Endothelial cell of umbilical vein (primary cell): ENCODE measurements at regions not wholly inside any gene's neighbourhood (a gene's known extent, or its start where the extent isn't known, plus 50 kb on each side); places are given as distances from the start of the nearest gene placed in this dataset.

ENCODE experiments used
- CTCF ChIP-seq, 2 donors: IDR thresholded peaks; 1 replicate in 1 of 2; 2 replicates in 1 of 2; pipeline ENCODE4 v1.5.1; 2011; ENCODE audit warnings: low read length in 2 of 2, mild to moderate bottlenecking in 2 of 2, moderate library complexity in 2 of 2, control low read depth in 1 of 2, inconsistent platforms in 1 of 2, low read depth in 1 of 2; ENCODE audit not compliant: insufficient read depth in 1 of 2; ENCODE audit errors: extremely low read depth in 1 of 2
- JUN ChIP-seq: IDR thresholded peaks from 2 replicates; pipeline ENCODE4 v1.6.1; 2011; ENCODE audit warnings: borderline replicate concordance, low read depth; ENCODE audit not compliant: insufficient read length, insufficient read depth

- TF ChIP-seq CTCF (IDR thresholded peaks at IDR 0.05; ENCODE audit: extremely low read depth in 1 of 2, insufficient read depth in 1 of 2, low read depth in 1 of 2, low read length in 2 of 2) (no peak), JUN (no peak)
Measured at GRCh38 chr21:32186804-32187203, 92.0 kb downstream of the MIS18A start.
